Gastroesophageal sphincter (tissue), 4 donors: ENCODE measurements at regions not wholly inside any gene's neighbourhood (a gene's known extent, or its start where the extent isn't known, plus 50 kb on each side); places are given as distances from the start of the nearest gene placed in this dataset.

Experiments
- ATAC-seq: fragments of 150-250 bp; one replicate; pipeline ENCODE4 v1.9.1; 2016; ENCODE audit warnings: mild to moderate bottlenecking, moderate library complexity
- H3K27ac ChIP-seq, 4 donors: fragments of 200-600 bp; sonication (generic) in 3 of 4; 1 replicate in 3 of 4; 2 replicates in 1 of 4; pipeline ENCODE4 v1.5.1; 2016 to 2019
- H3K27me3 ChIP-seq: fragments of 200-600 bp; sonication (generic); one replicate; pipeline ENCODE4 v1.5.1; 2019
- H3K36me3 ChIP-seq, 2 donors: fragments of 200-600 bp; sonication (generic); one replicate each; pipeline ENCODE4 v1.5.1; 2019; ENCODE audit warnings: control low read depth in 1 of 2
- H3K4me1 ChIP-seq, 3 donors: fragments of 200-600 bp; sonication (generic); 1 replicate in 2 of 3; 2 replicates in 1 of 3; pipeline ENCODE4 v1.5.1; 2016 to 2019; ENCODE audit warnings: control low read depth in 2 of 3
- H3K4me3 ChIP-seq, 2 donors: fragments of 200-600 bp; sonication (generic); one replicate each; pipeline ENCODE4 v1.5.1; 2019; ENCODE audit warnings: mild to moderate bottlenecking in 1 of 2, moderate library complexity in 1 of 2
- H3K9me3 ChIP-seq, 3 donors: fragments of 200-600 bp; sonication (generic); one replicate each; pipeline ENCODE4 v1.5.1; 2017 to 2019; ENCODE audit warnings: control low read depth in 2 of 3
- CTCF ChIP-seq, 4 experiments: fragments of 200-600 bp in 2 of 4; fragments of 450-650 bp in 2 of 4; sonication (generic) in 1 of 4; IDR thresholded peaks; one replicate each; pipeline ENCODE4 v1.5.1; 2017 to 2019; ENCODE audit warnings: antibody characterized with exemption in 4 of 4, mild to moderate bottlenecking in 2 of 4, moderate library complexity in 2 of 4
- EP300 ChIP-seq: sonication (generic); formaldehyde crosslinking; IDR thresholded peaks from one replicate; pipeline ENCODE4 v1.6.1; 2017; ENCODE audit warnings: antibody characterized with exemption, mild to moderate bottlenecking
- POLR2A ChIP-seq, 2 donors: fragments of 450-650 bp; IDR thresholded peaks; one replicate each; pipeline ENCODE4 v1.6.1; 2017; ENCODE audit warnings: antibody characterized with exemption in 2 of 2, mild to moderate bottlenecking in 2 of 2, moderate library complexity in 1 of 2
- POLR2AphosphoS5 ChIP-seq: sonication (generic); formaldehyde crosslinking; IDR thresholded peaks from one replicate; pipeline ENCODE4 v1.6.1; 2017; ENCODE audit warnings: antibody characterized with exemption
- WGBS, 2 donors: methylation state at CpG; one replicate each; pipeline ENCODE4 v1.1.5; 2018; ENCODE audit warnings: low coverage in 1 of 2; 5-methylcytosine and 5-hydroxymethylcytosine counted together

GRCh38 chr10:108097258-108097657, 932.8 kb upstream of the SORCS1 start:
- no peak overlapping the region for H3K27ac ChIP-seq
- no peaks in the 10 kb centered on the region for H3K36me3 ChIP-seq
- no peaks in the 10 kb centered on the region for H3K4me1 ChIP-seq
- ATAC-seq, result no peak
- H3K9me3 ChIP-seq, result no peaks in the 10 kb centered on the region
- peaks cover 8% of the 10 kb centered on the region for H3K27me3 ChIP-seq
- no peak overlapping the region for H3K4me3 ChIP-seq
- WGBS, 2 donors, result 80% methylated on average over 1 of the region's 4 CpGs; no CpG with 5 or more reads in 1 of the 2 donors
- TF ChIP-seq POLR2AphosphoS5 (no peak), POLR2A (IDR thresholded peaks at IDR 0.05) (no peak), CTCF (IDR thresholded peaks at IDR 0.05) (no peak), EP300 (no peak)

GRCh38 chr10:108095932-108096925, 931.7 kb upstream of the SORCS1 start:
- TF ChIP-seq CTCF (IDR thresholded peaks at IDR 0.05), result no peak
- ATAC-seq, result no peak

GRCh38 chr10:108090476-108091215, 926.1 kb upstream of the SORCS1 start:
- Histone ChIP-seq H3K4me3 (no peak overlapping the region), H3K9me3 (no peaks in the 10 kb centered on the region), H3K4me1 (no peaks in the 10 kb centered on the region), H3K36me3 (no peaks in the 10 kb centered on the region), H3K27me3 (no peaks in the 10 kb centered on the region), H3K27ac (no peak overlapping the region)
- WGBS, 2 donors, result 71 to 81% methylated on average over 2 of the region's 3 CpGs
- no peak for ATAC-seq
- TF ChIP-seq POLR2A (IDR thresholded peaks at IDR 0.05) (no peak), EP300 (no peak), POLR2AphosphoS5 (no peak), CTCF (IDR thresholded peaks at IDR 0.05) (no peak)

More at GRCh38 chr10:108095932-108096925, 931.7 kb upstream of the SORCS1 start:
- Histone ChIP-seq H3K9me3 (no peaks in the 10 kb centered on the region), H3K27ac (no peak overlapping the region), H3K4me1 (no peaks in the 10 kb centered on the region), H3K4me3 (no peak overlapping the region), H3K36me3 (no peaks in the 10 kb centered on the region), H3K27me3 (peaks cover 8% of the 10 kb centered on the region)
- 100% methylated on average over 2 of the region's 7 CpGs; no CpG with 5 or more reads in 1 of the 2 donors for WGBS, 2 donors

GRCh38 chr10:108086502-108086901, 922.0 kb upstream of the SORCS1 start:
- TF ChIP-seq POLR2A (IDR thresholded peaks at IDR 0.05) (no peak), POLR2AphosphoS5 (no peak), EP300 (no peak), CTCF (IDR thresholded peaks at IDR 0.05) (no peak)
- ATAC-seq, result no peak
- no peak overlapping the region for H3K27ac ChIP-seq
- no peaks in the 10 kb centered on the region for H3K36me3 ChIP-seq
- WGBS, 2 donors, result 67 to 75% methylated on average over 1 of the region's 1 CpG
- no peaks in the 10 kb centered on the region for H3K4me1 ChIP-seq
- no peaks in the 10 kb centered on the region for H3K9me3 ChIP-seq
- no peaks in the 10 kb centered on the region for H3K27me3 ChIP-seq
- no peak overlapping the region for H3K4me3 ChIP-seq
